Occipital lobe (tissue), 1 donor: ENCODE measurements at regions not wholly inside any gene's neighbourhood (a gene's known extent, or its start where the extent isn't known, plus 50 kb on each side); places are given as distances from the start of the nearest gene placed in this dataset.
"Not testable (repeated sequence)": the region's sequence is repeated elsewhere in the genome, so short reads cannot be mapped to it uniquely, and the experiment has no call there.

Experiments used
- DNase-seq: peaks from one replicate; lab custom pipeline; 2025; lab: John Stamatoyannopoulos, UW

DNA sequence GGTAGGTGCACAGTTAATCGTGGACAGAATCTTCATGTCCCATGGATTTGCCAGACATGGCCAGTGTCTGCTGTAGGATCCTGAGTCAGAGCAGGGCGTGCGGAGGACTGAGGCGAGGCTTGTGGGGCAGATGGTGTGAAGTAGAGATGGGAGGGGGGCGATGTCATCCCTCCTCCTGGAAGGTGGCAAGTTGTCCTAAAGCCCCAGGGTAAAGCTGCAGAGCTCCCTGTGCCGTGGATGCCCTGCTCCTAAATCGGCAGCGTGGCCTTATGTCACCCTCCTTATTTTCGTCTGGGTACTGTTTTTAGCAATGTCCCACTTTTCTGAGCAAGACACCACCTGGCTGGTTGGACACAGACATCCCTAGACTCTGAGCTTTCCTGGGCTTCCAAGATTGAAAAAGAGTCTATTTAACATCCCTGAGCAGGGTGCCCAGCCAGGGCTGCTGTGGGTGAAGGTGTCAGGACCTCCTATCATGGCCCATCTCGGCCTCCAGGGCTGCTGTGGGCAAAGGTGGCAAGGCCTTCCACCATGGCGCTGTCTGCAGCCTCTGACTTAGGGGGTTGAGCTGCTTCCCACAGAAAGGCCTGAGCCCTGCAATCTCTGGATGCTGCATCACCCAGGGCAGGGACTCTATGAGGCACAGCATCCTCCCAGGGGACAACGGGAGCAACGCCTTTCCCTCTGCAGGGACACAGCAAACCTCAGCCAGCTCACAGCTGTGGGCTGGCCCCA lies 145.4 kb downstream of the TTLL2 start:
- DNase-seq = no peak

GRCh38 chr6:167470836-167471547 lies 146.1 kb downstream of the TTLL2 start:
- DNase-seq = no peak

- no peak for DNase-seq
Measured at GRCh38 chr6:167471548-167471930, 146.7 kb downstream of the TTLL2 start.

DNA sequence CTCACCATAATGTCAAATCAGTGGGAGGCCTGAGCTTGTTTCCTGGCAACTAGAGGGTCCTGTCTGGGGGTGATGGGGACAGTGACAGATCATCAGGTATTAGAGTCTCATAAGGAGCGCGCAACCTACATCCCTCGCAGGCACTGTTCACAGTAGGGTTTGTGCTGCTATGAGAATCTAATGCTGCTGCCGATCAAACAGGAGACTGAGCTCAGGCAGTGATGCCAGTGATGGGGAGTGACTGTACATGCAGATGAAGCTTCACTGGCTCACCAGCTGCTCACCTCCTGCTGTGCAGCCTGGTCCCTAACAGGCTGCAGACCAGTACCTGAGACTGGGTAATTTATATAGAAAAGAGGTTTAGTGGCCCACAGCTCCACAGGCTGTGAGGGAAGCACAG lies 147.3 kb downstream of the TTLL2 start:
- no peak for DNase-seq

DNA sequence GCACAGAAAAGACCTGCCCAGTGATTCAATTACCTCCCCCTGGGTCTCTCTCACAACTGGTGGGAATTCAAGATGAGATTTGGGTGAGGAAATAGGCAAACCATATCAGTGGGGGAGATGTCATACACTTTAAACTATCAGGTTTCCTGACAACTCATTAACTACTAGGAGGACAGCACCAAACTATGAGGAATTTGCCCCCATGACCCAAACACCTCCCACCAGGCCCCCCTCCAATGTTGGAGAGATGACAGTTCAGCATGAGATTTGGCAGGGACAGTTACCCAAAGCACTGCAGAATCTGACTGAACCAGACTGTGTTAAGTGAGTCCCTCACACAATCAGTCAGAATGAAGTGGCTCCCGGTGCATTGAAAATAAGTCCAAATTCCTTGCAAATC lies 148.0 kb downstream of the TTLL2 start:
- no peak for DNase-seq

DNA sequence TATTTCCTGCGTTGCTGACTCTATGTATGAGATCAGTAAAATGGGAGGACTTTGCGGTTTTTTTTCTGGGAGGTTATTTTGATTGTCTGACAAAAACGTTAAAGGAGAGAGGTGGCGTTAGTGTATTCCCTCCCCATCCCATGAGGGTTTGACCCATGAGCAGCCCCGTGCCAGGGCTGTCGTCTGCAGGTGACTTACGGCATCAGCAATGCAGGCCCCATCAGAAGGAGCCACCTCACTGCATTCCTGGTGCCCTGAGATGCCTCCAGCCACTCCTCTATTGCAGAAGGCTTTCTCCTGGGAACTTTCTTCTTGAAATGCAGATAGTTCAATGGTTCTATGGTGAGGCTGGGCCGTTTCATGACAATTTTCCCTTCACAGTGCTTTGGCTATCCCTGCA lies 149.3 kb downstream of the TTLL2 start:
- DNase-seq = no peak

- DNase-seq = no peak
Measured at GRCh38 chr6:167474725-167475124, 149.8 kb downstream of the TTLL2 start.

DNA sequence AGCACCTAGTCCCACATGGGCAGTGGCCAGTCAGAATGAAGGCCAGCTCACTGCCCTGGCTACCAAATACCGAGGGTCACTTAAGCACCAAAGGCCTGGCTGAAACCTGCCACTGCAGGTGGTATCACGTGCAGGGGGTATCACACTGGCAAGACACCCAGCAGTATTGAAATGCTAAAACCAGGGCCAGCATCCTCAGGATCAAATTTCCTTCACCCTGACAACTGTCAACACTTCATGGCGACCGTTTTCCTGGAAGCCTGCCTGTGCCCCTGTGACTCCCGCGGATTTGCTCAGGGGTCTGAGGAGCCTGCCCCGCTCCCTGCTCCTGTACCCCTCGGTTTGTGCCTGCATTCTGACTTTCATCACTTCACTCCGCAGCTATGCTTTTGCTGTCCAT lies 151.1 kb downstream of the TTLL2 start:
- no peak for DNase-seq

- DNase-seq = no peak
Measured at GRCh38 chr6:167476844-167477595, 152.1 kb downstream of the TTLL2 start.

DNA sequence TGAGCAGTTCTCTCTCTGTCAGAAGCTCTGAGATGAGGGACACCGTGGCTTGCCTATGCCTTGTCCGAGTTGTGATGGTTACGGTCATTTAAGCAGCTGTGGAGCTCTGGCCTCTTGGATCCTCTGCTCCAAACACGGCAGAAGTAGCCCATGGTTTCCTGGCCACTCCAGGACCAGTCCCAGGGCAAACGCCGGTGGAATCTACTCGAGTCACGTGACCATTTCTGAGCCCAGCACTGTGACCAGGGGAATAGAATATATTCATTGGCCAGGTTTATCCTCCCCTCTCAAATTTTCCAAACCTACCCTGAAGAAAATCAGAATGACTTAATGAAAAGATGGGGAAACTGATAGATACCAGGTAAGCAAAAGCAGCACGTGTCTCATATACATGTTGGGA lies 152.8 kb downstream of the TTLL2 start:
- no peak for DNase-seq

- DNase-seq = no peak
Measured at GRCh38 chr6:167479301-167479700, 154.4 kb downstream of the TTLL2 start.

DNA sequence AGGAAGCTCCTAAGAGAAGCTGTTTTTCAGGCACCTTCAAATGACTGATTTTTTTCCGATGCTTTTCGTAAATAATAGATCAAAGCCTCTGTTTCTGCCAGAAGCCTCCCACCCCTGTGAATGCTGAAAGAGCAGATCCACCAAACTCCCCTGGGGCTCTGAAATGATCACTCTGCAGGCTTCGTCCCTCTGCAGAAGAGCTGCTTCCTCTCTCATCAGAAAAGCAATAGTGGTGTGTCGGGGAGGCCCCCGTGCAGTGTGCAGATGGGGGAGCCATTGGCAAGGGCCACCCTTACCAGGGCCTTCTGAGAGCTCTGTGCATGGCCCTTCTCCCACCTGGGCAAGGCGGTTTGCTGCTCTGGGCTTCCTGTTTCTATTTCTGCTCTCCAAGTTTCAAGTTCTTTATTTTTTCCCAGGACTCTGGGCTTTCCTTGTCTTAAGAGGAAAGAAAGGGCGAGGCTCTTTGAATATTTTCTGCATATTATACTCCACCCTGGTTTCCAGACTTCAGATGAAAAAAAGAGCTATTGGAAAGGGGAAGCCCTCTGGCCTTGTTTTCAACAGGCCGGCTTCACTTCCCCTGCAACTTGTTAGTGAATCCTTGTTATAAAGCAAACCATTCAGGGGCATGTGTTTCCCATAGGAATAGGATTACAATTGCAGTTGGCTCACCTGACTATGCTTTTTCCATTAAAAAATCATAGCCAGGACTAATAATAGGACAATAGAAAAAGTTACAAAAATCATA lies 155.2 kb downstream of the TTLL2 start:
- no peak for DNase-seq

DNA sequence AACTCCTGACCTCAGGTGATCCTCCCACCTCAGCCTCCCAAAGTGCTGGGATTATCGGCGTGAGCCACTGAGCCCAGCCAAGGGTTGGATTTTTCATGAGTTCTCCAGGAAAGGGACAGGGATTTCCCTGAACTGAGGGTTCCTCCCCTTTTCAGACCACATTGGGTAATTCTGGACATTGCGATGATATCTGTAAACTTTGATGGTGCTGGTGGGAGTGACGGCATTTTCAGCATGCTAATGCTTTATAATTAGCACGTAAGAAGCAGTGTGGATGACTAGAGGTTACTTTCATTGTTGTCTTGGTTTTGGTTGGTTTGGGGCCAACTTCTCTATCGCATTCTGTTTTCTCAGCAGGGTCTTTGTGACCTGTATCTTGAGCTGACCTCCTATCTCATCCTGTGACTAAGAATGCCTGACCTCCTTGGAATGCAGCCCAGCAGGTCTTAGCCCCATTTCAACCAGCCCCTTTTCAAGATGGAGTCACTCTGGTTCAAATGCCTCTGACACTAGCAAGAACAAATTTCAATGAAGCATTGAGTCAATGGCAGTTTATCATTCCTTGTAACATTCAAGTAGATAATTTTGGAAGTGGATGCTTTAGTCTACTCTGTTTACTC lies 156.5 kb downstream of the TTLL2 start:
- DNase-seq = no peak

GRCh38 chr6:167482801-167483200 lies 157.9 kb downstream of the TTLL2 start:
- not testable (repeated sequence) for DNase-seq

DNA sequence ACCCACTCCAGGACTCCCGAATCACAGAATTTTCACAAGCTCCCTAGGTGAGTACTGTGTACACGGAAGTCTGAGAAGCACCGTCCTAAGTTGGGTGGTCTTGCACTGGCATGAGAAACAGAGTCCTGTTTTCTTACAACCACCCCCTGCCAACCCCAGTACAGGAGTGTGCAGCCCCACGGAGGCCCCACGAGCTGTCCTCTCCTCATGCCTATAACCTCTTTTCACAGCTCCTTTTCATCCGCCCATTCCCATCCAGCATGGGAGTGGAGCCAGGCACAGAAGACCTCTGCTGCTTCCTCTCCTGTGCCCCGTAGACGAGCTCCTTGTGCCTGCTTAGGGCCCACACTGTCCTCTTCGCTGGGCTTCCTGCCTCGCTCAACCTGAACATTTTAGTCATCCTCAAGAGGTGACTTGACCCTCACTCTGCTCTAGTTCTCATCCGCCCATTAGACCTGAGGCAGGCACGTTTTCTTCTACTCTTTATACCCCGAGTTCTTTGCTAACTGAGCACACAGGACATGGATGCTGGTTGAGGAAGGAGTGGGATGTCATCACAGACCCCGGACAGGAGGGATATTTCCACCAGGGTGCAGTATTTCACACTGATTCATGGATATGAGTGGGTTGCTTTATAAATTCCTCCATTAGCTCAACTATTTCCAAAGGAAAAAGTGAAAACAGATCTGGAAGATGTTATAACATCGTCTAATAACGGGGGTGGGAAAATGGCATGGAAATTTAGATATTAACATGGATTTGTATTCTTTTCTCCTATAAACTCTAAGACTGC lies 160.5 kb downstream of the TTLL2 start:
- no peak for DNase-seq

DNA sequence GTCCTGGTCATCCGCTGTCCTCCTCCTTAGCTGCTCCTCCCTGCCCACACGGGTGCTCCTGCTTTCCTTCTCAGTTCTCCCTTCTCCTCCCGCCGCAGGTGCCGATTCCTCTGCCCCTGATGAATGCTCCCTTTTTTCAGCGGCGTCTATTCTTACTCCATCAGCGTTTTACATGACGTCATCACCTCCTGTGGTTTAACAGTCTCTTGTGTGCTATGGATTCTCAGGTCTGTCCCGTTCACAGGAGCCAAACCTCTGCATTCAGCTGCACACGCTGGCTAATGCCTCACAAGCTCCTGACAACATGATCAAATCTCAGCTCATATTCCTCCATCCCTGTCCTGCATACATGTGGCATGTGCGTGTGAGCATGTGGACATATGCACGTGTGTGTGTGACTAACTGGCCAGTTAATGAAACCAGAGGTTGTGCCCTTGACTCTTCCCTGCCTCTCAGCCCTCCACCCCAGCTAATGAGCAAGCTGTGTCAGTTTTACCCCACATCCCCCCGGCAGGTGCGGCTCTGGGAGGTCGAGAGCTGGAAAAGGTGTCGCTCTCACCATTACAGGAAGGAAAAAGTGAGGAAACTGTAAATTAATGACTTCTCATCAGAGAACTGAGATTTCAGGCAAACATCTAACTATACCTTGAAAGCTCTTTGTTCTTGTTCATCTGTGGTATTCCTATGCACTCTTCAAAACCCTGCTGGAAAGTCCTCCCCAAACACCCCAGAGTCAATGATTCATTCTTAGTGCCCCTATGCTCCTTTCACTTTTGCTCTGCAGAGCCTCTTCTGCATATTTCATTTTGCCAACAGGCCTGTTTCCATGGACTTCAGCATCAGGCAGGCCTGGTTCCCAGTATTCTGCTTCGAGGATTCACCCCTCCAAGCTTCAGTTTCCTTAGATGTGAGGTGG lies 163.1 kb downstream of the TTLL2 start:
- no peak for DNase-seq

DNA sequence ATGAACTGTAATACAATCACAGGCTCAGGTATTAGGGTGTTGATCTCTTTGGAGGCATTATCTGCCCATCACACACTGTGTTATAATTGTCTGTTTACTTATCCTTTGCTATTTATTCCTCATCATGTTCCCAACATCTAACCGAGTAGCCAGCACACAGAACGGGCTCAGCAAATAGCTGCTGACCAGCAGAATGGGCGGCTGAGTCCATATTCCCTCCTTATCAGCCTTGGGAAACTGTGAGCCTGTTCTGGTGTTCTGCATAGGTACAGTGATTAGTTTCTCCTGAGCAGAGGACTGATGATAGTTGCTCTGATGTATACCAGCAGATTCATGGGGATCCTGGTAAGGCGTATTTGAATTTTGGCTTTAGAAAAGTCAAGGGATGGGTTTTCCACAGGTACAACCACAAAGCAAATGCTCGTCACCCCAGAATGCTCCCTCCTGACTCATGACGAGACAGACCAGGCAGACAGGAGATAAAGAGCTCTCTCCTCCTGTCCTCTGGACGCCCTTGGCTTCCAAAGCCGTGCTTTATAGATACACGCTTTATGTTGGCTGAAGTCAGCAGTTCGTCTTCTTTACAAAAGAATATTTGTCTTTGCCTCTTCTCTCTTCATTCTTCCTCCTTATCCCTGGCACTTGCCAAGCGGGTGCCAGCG lies 166.7 kb downstream of the TTLL2 start:
- no peak for DNase-seq

DNA sequence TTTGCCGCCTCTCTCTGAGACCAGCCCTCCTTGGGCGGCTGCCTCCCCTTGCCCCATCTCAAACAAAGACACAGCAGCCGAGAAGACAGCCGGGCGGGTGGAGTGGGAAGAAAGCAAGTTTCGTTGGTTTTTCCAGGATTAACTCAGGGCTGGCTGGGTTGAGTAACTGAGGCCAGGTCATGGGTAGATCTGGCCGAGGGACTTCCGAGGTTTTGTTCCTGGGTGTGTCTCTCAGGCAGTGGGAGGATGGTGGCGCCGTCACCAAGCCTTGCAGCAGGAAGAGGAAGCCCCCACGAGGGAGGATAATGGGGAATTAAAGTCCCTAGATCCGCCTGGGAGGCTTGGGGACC lies 167.2 kb downstream of the TTLL2 start:
- DNase-seq = no peak

DNA sequence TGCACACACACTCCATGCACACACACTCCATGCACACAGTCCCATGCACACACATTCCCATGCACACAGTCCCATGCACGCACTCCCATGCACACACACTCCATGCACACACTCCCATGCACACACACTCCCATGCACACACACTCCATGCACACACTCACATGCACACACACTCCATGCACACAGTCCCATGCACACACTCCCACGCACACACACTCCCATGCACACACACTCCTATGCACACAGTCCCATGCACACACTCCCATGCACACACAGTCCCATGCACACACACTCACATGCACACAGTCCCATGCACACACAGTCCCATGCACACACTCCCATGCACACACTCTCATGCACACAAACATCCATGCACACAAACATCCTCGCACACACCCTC lies 168.4 kb downstream of the TTLL2 start:
- no peak for DNase-seq
